NCI-H524 (cell line): ENCODE measurements at regions not wholly inside any gene's neighbourhood (a gene's known extent, or its start where the extent isn't known, plus 50 kb on each side); places are given as distances from the start of the nearest gene placed in this dataset.

Experiments
- DNase-seq, 2 experiments: peaks; one replicate each; lab custom pipeline; 2025; lab: John Stamatoyannopoulos, UW

DNA sequence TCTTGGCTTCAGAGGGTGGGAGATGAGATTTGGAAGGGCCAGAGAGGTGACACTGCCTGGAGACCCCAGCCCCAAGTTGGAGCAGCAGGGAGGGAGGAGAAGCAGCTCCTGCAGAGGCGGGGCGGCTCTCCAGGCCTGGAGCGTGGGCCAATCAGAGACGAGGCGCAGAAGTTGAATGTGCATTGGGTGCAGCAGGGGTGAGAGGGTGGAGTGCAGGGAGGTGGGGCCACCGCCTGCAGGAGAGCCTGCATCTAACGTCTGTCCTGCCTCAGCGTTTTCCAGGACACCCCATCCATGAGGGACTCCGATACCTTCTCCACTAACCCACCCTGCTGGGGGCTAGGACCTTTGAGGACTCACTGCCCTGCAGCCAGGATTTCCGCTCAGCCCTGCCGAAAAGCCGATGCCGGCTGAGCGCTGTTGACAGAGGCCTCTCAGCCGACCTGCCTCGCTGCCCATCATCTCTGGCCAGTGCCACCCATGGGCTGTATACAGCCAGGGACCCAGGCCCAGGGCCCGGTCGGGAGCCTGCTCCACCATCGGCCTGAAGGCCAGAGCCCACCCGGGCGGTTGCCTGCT is 146.2 kb downstream of the ENGASE start:
- no peak for DNase-seq

- no peak for DNase-seq
These were observed 145.6 kb downstream of the ENGASE start for GRCh38 chr17:79220201-79220712.

GRCh38 chr17:79219208-79219935 is 144.7 kb downstream of the ENGASE start:
- no peak for DNase-seq

- no peak for DNase-seq
These were observed 144.2 kb downstream of the ENGASE start for GRCh38 chr17:79218825-79219200.

- peak in 1 of 2 experiments; percentile 41 for DNase-seq
These were observed 143.7 kb downstream of the ENGASE start for GRCh38 chr17:79218175-79218824.

DNA sequence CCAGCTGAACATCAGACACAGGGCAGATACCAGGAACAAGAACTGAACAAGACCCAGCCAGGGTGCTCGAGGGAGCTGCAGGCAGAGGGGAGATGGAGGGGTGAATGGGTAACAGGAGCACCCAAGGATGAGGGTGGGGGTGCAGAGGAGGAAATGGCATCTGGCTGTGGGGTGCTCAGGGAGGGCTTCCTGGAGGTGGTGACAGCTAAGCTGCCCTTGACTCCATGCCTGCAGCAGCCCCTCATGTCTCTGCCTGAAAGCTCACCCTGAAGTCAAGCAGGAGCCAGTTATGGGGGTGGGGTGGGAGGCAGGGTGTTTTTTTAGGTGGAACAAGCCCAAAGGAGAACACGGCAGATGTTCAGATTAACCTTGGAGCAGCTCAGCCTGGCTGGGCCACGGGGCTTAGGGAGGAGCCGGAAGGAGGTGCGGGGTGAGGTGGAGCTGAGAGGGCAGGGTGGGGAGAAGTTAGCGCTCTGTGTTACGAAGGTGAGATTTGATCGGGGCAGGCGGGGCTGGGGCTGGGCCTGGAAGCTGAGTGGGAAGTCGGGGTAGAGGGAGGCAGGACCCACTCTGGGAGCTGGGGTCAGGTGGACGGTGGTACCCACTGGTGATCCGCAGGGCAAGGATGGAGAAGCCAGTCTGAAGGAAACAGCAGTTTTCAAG is 143.0 kb downstream of the ENGASE start:
- peak; percentile 96 to 97 for DNase-seq

DNA sequence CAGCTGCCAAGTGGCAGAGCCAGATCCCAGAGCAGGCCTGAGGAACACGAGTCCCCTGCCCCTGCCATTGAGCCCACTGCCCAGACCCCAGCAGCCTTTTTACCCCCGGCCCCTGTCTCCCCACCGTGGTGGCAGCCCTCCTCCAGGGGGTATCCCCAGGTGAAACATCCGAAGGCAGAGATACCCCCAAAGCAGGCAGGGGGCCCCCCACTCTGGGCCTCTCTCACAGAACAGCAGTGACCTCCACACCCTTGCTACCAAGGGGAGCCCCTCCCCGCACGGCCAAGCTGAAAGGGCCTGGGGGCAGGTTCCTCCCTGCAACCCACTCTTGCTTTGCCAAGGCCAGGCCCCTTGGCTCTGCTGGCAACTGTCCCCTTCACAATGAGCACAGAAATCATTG is 142.2 kb downstream of the ENGASE start:
- DNase-seq, result no peak

- DNase-seq, result no peak
These were observed 141.8 kb downstream of the ENGASE start for GRCh38 chr17:79216391-79216790.

- no peak for DNase-seq
These were observed 141.0 kb downstream of the ENGASE start for GRCh38 chr17:79215631-79216030.

GRCh38 chr17:79214940-79215604 is 140.4 kb downstream of the ENGASE start:
- DNase-seq, result peak; percentile 99

DNA sequence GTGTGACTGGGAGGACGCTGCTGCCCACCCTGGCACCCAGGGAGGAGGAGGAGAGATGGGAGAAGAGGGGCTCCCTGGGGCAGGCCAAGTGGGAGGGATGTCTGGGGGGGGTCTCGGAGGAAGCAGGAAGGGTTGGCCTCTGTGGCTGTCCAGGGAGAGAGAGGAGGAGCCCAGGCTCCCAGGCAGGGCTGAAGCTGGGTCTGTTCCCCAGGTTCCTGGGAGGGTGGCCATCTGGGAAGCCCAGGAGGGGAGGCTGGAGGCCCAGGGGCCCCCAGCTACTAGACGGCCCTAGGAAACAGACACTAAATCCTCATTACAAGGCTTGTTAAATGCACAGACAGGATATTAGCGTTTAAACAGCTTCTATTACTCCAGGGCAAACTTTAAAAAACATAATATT is 139.8 kb downstream of the ENGASE start:
- peak in 1 of 2 experiments; percentile 62 for DNase-seq

- no peak for DNase-seq
These were observed 138.7 kb downstream of the ENGASE start for GRCh38 chr17:79213305-79213704.

GRCh38 chr17:79212149-79213087 is 137.8 kb downstream of the ENGASE start:
- DNase-seq, result no peak

DNA sequence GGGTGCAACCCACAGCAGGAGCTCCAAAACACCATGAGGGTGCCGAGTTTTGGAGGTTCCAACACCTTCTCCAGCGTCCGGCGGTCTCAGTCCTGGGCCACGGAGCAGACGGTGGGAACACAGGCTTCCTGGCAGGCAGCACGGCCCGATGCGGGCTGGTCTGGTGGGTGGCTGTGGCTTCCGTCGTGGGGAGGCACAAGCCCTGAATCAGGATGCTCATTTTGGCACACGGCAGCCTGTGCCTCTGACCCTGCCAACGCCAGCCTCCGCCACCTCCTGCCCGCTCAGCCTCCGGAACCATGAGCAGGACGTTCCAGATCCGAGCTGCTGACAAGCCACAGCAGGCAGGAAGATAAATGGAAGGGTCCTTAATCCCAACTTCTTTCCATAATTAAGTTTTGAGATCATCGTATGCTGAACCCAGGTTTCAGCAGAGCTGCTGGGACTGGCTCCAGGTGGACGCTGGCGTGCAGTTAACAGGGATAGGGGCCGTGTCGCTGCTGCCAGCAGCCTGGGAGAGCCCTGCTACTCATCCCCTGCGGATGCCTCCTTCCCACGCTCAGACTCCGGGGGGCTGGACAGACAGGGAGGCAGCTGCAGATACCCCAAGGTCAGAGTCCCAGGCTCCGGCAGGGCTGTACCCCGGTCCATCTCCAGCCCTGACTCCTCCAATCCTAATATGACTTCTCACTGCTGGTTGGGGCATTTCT is 136.6 kb downstream of the ENGASE start:
- no peak for DNase-seq

DNA sequence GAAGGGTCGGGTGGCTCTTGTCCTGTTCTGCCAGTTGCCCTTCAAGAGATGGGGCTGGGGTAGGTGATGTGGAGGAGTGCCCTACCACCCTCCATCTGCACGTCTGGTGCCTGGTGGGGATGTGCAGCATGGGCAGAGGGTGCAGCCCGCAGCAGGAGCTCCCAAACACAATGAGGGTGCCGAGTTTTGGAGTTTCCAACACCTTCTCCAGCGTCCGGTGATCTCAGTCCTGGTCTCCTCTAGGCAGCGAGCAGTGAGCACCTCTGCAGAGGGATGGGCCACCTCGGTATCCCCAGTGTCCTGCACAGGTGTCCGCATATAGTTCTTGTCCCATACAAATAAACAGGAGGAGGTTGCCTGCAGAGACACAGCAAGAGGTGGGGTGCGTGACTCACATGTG is 136.0 kb downstream of the ENGASE start:
- no peak for DNase-seq

DNA sequence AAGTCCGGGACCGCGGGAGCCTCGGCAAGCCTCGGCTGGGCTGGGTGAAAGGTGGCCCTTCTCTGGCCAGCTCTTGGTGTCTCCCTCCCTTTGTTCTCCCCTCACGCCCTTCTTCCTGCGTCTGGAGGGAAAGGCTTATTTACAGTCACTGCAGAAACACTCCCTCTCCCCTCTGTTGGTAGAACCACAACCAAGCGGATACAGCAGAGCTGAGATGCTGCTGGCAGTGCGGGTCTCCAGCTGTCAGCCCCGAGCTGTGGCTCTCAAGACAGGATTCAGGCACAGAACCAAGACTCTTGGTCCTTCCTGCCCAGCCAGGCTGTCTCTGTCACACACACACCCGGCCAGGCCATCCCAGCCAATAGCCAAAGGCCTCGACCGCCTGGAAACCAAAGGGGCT is 133.3 kb downstream of the ENGASE start:
- DNase-seq, result no peak

DNA sequence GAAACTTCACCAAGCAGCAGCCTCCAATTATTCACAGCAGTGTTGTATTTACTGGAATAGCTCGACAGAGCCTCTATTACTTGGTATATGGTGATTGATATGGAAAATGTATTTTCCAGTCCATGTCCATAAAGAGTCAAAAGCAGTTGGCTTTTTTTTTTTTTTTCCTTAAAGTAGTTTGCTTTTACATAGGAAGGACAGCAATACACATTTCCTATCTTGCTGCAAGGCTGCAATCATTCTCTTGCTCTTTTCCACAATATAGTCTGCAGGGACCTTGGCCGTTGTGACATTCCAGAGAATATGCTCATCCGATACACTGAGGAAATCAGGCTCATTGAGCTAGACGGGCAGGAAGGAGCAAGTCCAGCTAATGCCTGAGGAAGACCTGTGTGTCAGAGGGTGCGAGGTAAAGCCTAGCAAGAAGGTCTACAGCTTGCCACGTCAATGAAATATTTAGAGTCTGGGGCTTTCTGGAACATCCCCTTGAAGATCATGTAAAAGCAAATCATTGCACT is 131.1 kb downstream of the ENGASE start:
- DNase-seq, result no peak

DNA sequence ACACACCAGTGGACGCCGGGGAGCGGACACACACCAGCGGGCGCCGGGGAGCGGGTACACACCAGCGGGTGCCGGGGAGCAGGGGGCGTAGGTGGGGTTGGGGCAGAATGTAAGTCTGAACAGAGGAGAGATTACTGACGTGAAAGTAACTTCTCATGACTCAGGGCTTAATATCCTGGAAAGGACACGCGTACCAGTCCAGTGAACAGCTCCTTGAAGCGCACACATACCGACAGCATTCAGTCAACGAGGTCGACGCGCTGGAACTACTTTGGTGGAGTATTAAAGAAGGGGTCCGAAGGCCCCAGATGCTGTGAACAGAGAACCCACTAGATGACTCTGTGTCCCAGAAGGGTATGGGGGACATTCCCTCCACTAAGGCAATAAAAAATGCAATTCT is 129.6 kb downstream of the ENGASE start:
- no peak for DNase-seq

DNA sequence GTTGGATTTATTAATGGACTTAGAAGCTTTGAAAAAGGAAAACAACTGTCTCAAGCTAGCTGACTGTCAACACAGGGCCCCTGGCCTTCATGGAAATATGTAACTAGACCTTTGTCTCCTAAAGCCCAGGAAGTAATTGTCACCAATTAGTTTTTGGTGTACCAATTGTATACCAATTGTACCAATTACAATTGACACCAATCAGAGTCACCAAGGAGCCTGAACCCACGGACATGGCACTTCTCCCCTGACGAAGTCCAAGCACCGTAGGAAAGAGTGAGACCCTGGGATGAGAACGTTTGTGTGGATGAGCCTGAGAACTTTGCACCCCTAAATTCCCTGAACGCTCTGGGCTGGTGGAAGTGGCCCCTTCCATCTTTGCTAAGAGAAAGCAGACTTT is 129.0 kb downstream of the ENGASE start:
- no peak for DNase-seq

DNA sequence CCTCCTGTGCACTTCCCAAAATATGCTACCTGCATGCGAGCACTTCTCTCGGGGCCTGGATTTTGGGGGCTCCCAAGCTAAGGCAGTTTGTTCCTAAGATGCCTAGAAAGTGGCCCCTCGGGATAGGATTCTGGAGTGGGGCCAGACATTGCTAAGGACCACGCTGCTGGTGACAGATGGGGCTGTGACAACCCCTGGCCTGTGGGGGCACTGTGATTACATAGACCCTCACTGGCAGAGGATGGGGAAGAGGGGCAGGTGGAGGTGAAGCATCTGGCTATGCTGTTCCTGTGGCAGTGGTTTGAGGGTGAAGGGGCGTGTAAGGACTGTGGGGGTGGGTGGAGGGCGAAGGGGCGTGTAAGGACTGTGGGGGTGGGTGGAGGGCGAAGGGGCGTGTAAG is 128.4 kb downstream of the ENGASE start:
- DNase-seq, result peak; percentile 94 to 96
